BLaER1 (cell line): ENCODE measurements at regions not wholly inside any gene's neighbourhood (a gene's known extent, or its start where the extent isn't known, plus 50 kb on each side); places are given as distances from the start of the nearest gene placed in this dataset.

ENCODE experiments used
- H3K27ac ChIP-seq: shearing (Covaris generic); formaldehyde crosslinking; 2 replicates; pipeline ENCODE4 v1.8.1; 2022
- H3K27me3 ChIP-seq: shearing (Covaris generic); formaldehyde crosslinking; 2 replicates; pipeline ENCODE4 v1.8.1; 2022
- H3K36me3 ChIP-seq: shearing (Covaris generic); formaldehyde crosslinking; 2 replicates; pipeline ENCODE4 v1.8.1; 2022
- H3K4me1 ChIP-seq: shearing (Covaris generic); formaldehyde crosslinking; 2 replicates; pipeline ENCODE4 v1.8.1; 2022
- H3K4me2 ChIP-seq: shearing (Covaris generic); formaldehyde crosslinking; 2 replicates; pipeline ENCODE4 v1.8.1; 2022
- H3K4me3 ChIP-seq: shearing (Covaris generic); formaldehyde crosslinking; 2 replicates; pipeline ENCODE4 v1.8.1; 2022
- H3K9ac ChIP-seq: shearing (Covaris generic); formaldehyde crosslinking; 2 replicates; pipeline ENCODE4 v1.8.1; 2022
- H3K9me3 ChIP-seq: shearing (Covaris generic); formaldehyde crosslinking; 2 replicates; pipeline ENCODE4 v1.8.1; 2022
- H4K20me1 ChIP-seq: shearing (Covaris generic); formaldehyde crosslinking; 2 replicates; pipeline ENCODE4 v1.8.1; 2022
- Cebpa-rat ChIP-seq: shearing (Covaris generic); IDR thresholded peaks from 2 replicates; pipeline ENCODE4 v1.8.1; 2022

DNA sequence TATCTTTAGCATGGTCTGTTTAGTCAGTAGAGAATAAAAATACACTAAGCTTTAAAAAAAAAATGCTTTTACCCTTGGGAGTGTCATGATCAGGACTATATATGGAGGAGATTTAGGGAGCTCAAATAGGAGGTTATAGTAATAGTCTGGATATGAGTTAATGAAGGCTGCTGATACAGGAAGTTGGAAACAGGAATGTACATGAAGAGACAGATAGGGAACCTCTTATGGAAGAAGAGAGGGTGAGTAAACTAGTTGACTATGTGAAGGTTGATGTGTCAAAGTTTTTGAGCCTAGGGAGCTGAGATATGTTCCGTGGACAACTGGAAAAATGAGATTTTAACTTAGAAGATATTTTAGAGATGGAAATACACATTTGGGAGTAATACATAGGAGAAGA lies 472.0 kb upstream of the FZD8 start:
- no peak overlapping the region for H3K27ac ChIP-seq
- H3K36me3 ChIP-seq, result no peaks in the 10 kb centered on the region

DNA sequence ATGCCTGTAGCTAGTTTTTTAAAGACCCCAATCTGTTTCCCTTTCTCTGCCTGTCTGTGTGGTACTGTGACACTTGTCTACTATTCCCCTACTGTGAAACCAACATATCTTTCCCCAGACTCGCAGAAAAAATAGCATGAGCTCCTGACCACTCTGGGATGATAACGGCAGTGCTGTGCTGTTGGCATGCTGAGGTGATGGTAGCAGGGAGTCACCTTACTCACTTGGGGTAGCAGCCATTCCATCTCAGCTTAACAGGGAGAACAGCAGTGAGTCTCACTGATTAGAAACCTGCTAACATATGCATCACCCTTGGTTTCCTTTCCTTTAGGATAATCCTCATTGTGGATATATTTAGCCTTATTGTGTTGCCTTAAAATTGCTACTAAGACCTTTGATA lies 469.6 kb upstream of the FZD8 start:
- Histone ChIP-seq H3K27me3 (no peaks in the 10 kb centered on the region), H3K27ac (no peak overlapping the region)
- TF ChIP-seq Cebpa-rat, result no peak

More for the DNA sequence above, 472.0 kb upstream of the FZD8 start:
- Histone ChIP-seq H3K4me3 (no peak overlapping the region), H3K9ac (no peak overlapping the region), H3K4me2 (no peak overlapping the region), H4K20me1 (no peaks in the 10 kb centered on the region), H3K9me3 (no peaks in the 10 kb centered on the region), H3K4me1 (no peaks in the 10 kb centered on the region), H3K27me3 (no peaks in the 10 kb centered on the region)
- TF ChIP-seq Cebpa-rat, result no peak

DNA sequence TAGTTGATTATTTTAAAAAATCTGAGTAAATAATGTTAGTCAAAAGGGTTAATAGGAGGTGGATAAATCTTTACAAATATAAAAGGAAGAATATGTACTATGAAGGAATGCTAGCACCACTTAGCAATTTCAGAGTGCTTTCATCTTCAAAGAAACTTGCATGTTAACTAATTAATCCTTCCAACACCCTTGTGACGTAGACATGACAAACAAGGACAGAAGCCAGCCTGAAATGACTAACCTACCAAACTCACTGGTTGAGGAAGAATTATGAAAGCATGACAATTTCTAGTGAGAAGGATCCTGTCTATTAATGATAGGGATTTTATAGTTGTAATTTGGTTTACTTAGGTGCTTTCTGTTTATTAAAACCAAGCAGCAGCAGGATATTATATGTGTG lies 468.0 kb upstream of the FZD8 start:
- Histone ChIP-seq H3K4me1 (no peaks in the 10 kb centered on the region), H3K36me3 (no peaks in the 10 kb centered on the region), H3K27me3 (no peaks in the 10 kb centered on the region), H3K4me2 (no peak overlapping the region), H3K27ac (no peak overlapping the region), H3K4me3 (no peak overlapping the region), H3K9ac (no peak overlapping the region), H4K20me1 (no peaks in the 10 kb centered on the region), H3K9me3 (no peaks in the 10 kb centered on the region)
- no peak for TF ChIP-seq Cebpa-rat

More for the DNA sequence above, 469.6 kb upstream of the FZD8 start:
- Histone ChIP-seq H3K4me1 (no peaks in the 10 kb centered on the region), H3K4me3 (no peak overlapping the region), H3K4me2 (no peak overlapping the region), H3K36me3 (no peaks in the 10 kb centered on the region), H3K9me3 (no peaks in the 10 kb centered on the region), H3K9ac (no peak overlapping the region), H4K20me1 (no peaks in the 10 kb centered on the region)

DNA sequence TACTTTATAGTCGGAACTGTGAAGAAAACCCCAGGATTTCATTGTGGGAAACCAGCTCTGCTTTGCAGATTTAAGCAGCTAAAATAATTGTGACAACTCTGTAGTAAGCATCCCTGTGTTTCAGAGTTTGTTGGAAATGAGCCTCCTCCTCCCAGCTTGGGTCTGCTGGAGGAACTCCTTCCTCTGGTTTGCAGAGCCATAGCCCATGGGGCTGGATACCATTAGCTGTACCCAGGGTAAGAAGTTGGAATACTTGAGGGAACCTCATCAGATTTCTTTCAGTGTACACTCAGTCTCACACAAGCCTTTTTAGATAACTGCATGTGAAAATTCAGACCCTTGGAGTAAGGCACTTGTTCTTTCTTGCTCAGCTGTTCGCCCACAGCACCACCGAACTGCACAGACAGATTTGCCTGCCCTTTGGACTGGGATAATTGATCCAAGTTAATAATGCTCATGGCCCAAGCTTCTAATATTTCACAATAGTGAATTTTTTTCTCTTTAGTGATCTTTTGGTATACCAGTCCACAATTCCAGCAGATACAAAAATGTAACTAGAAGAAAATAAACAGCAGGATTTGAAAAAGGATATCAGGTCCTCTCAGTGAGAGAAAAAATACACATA lies 467.4 kb upstream of the FZD8 start:
- TF ChIP-seq Cebpa-rat, result no peak
- Histone ChIP-seq H3K4me3 (no peak overlapping the region), H3K27me3 (no peaks in the 10 kb centered on the region), H4K20me1 (no peaks in the 10 kb centered on the region), H3K27ac (no peak overlapping the region), H3K9me3 (no peaks in the 10 kb centered on the region), H3K4me2 (no peak overlapping the region), H3K4me1 (no peaks in the 10 kb centered on the region), H3K9ac (no peak overlapping the region), H3K36me3 (no peaks in the 10 kb centered on the region)

DNA sequence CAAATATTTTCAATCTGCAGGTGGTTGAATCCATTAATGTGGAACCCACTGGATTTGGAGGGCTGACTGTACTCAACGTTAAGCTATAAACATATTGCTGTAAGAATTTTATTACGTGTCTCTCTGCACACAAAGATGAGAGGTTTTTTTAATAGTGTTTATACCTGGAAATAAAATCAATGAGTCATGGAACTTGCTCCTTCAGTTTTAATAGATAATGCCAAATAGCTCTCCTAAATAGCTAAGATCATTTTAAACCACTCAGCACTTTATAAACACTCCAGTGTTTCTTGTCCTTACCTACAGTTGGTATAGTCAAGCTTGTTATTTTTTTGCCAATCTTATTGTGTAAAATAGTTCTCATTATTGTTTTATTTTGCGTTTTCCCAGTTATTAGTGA lies 455.6 kb upstream of the FZD8 start:
- no peaks in the 10 kb centered on the region for H3K27me3 ChIP-seq
- H3K9me3 ChIP-seq, result 0 out of 2 replicates have a peak, but pooled peaks cover 5% of the 10 kb centered on the region
- H3K36me3 ChIP-seq, result no peaks in the 10 kb centered on the region
- no peak for TF ChIP-seq Cebpa-rat
- no peak overlapping the region for H3K27ac ChIP-seq
- H3K4me1 ChIP-seq, result no peaks in the 10 kb centered on the region
- no peak overlapping the region for H3K9ac ChIP-seq
- H3K4me2 ChIP-seq, result no peak overlapping the region
- no peak overlapping the region for H3K4me3 ChIP-seq
- no peaks in the 10 kb centered on the region for H4K20me1 ChIP-seq

DNA sequence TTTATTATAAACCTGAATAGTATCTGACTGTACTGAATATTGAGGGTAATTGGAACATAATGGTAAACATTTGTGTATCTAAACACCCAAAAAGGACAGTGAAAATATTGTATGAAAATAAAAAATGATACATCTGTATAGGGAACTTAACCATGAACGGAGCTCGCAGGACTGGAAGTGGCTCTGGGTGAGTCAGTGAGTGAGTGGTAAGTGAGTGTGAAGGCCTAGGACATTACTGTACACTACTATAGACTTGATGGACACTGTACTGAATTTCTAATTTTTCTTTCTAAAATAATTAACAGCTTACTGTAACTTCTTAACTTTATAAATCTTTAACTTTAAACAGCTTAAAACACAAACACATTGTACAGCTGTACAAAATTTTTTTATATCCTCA lies 454.5 kb upstream of the FZD8 start:
- Histone ChIP-seq H3K4me3 (no peak overlapping the region), H4K20me1 (no peaks in the 10 kb centered on the region), H3K36me3 (no peaks in the 10 kb centered on the region), H3K9ac (no peak overlapping the region), H3K4me1 (no peaks in the 10 kb centered on the region), H3K27ac (no peak overlapping the region), H3K4me2 (no peak overlapping the region), H3K27me3 (no peaks in the 10 kb centered on the region), H3K9me3 (0 out of 2 replicates have a peak, but pooled peaks cover 5% of the 10 kb centered on the region)
- TF ChIP-seq Cebpa-rat, result no peak

DNA sequence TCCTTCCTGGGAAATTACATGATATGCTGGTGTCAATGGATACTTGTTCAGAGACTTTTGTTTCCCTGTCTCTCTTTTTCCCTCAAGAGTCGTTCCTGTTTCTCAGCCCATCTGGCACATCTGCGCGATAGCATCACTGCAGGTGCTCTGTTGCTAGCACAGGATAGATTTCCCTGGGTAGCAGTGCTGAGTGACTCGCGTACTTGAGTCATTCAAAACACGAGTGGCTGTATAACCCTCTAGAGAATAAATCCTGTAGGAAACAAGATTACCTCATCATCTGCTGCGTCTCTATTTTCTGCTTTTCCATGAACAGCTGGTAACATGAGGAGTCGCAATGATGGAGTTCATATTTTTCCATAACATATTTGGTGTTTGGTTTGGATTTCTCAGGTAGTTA lies 452.0 kb upstream of the FZD8 start:
- Histone ChIP-seq H3K4me1 (no peaks in the 10 kb centered on the region), H3K9ac (no peak overlapping the region), H3K27me3 (no peaks in the 10 kb centered on the region), H3K9me3 (0 out of 2 replicates have a peak, but pooled peaks cover 5% of the 10 kb centered on the region), H3K36me3 (no peaks in the 10 kb centered on the region), H4K20me1 (no peaks in the 10 kb centered on the region), H3K4me3 (no peak overlapping the region), H3K4me2 (no peak overlapping the region), H3K27ac (no peak overlapping the region)
- TF ChIP-seq Cebpa-rat, result no peak

DNA sequence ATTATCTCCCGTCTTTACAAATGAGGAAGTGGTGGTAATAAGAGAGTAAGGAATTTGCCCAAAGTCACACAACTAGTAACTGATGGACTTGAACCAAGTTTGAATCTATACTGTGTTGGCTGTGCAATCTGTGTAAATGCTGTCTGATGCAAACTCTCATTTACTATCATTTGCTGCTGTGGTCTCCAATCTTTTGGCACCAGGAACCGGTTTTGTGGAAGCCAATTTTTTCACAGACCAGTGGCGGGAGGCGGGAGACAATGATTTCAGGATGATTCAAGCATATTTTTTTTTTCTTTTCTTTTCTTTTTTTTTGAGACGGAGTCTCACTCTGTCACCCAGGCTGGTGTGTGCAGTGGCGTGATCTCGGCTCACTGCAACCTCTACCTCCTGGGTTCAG lies 450.0 kb upstream of the FZD8 start:
- Histone ChIP-seq H3K9me3 (no peaks in the 10 kb centered on the region), H3K4me3 (no peak overlapping the region), H3K27me3 (no peaks in the 10 kb centered on the region), H4K20me1 (no peaks in the 10 kb centered on the region), H3K36me3 (no peaks in the 10 kb centered on the region), H3K4me1 (no peaks in the 10 kb centered on the region), H3K27ac (no peak overlapping the region), H3K9ac (no peak overlapping the region), H3K4me2 (no peak overlapping the region)
- TF ChIP-seq Cebpa-rat, result no peak

GRCh38 chr10:36091007-36091406 lies 448.9 kb upstream of the FZD8 start:
- Histone ChIP-seq H3K9ac (no peak overlapping the region), H3K4me3 (no peak overlapping the region), H3K4me1 (no peaks in the 10 kb centered on the region), H4K20me1 (no peaks in the 10 kb centered on the region), H3K9me3 (no peaks in the 10 kb centered on the region), H3K4me2 (no peak overlapping the region), H3K27ac (no peak overlapping the region), H3K36me3 (no peaks in the 10 kb centered on the region), H3K27me3 (no peaks in the 10 kb centered on the region)
- no peak for TF ChIP-seq Cebpa-rat

DNA sequence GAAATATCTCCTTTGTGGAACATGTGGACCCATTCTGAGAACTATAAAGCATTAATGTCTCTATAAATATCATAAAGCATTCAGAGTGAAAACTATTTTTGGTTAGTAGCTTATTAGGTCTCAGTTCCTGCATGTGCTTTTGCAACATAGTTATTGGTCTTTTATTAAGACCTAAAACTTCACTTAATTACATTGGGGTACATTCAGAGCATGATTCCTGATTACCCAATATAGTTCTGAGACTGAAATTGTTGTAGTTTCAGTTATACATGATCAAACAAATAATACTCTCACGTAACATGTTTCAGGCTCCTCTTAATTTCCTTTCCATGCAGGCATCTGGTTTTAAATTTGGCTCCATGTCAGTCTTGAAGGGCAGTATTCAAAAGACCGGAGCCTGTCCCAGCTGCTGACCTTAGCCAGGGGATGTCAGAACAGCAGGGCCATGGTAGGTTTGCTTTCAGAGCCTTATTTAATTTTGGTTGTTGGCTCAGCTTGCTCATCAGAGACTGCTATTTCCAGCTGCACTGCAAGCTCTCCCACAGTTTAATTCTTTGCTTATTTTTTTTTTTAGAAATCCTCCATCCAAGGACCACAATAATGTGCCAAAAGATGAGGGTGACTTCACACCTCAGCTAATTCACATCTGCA lies 447.8 kb upstream of the FZD8 start:
- TF ChIP-seq Cebpa-rat, result no peak
- H3K4me2 ChIP-seq, result no peak overlapping the region
- H3K9me3 ChIP-seq, result no peaks in the 10 kb centered on the region
- H3K27ac ChIP-seq, result no peak overlapping the region
- no peaks in the 10 kb centered on the region for H3K27me3 ChIP-seq
- H3K9ac ChIP-seq, result no peak overlapping the region
- H3K4me1 ChIP-seq, result no peaks in the 10 kb centered on the region
- H3K36me3 ChIP-seq, result no peaks in the 10 kb centered on the region
- no peak overlapping the region for H3K4me3 ChIP-seq
- no peaks in the 10 kb centered on the region for H4K20me1 ChIP-seq
